B cell (primary cell): ENCODE measurements at regions not wholly inside any gene's neighbourhood (a gene's known extent, or its start where the extent isn't known, plus 50 kb on each side); places are given as distances from the start of the nearest gene placed in this dataset.

ENCODE experiments used
- ATAC-seq: fragments of 200-7000 bp; cut with Tn5 transposase; one replicate; pipeline ENCODE4 v1.10.0; 2021; ENCODE audit warnings: low read depth, mild to moderate bottlenecking, moderate number of reproducible peaks, moderate library complexity
- CTCF ChIA-PET: fragments of 350-600 bp; sonication (Branson Sonifier 250); formaldehyde crosslinking; loops from one replicate; lab custom pipeline; 2021; ENCODE audit warnings: antibody characterized with exemption, inconsistent platforms; lab: Charles Lee
- POLR2A ChIA-PET: fragments of 350-600 bp; sonication (Branson Sonifier 250); formaldehyde crosslinking; loops from one replicate; lab custom pipeline; 2021; ENCODE audit warnings: antibody characterized with exemption; lab: Charles Lee
- DNase-seq: peaks from one replicate; pipeline ENCODE4 v3.0.0; 2013
- H2AFZ ChIP-seq: 2 replicates; pipeline ENCODE4 v1.6.1; 2012; ENCODE audit warnings: mild to moderate bottlenecking, low read depth, low read length; ENCODE audit not compliant: insufficient read depth, poor library complexity, severe bottlenecking
- H3K27ac ChIP-seq, 2 donors: 1 replicate in 1 of 2; 2 replicates in 1 of 2; pipeline ENCODE4 v1.5.1; 2012 to 2013; ENCODE audit warnings: low read length in 2 of 2, mild to moderate bottlenecking in 2 of 2, moderate library complexity in 1 of 2
- H3K27me3 ChIP-seq, 4 experiments: fragments of 200-600 bp in 1 of 4; sonication (generic) in 1 of 4; replicated peaks in 1 of 4; 1 replicate in 2 of 4; 2 replicates in 2 of 4; pipeline versions ENCODE4 v1.6.1 to v1.7.0; 2013 to 2016; ENCODE audit warnings: low read length in 3 of 4, mild to moderate bottlenecking in 2 of 4, mixed read lengths in 1 of 4, moderate library complexity in 1 of 4; ENCODE audit not compliant: insufficient read depth in 4 of 4, control insufficient read depth in 3 of 4; ENCODE audit errors: control extremely low read depth in 1 of 4
- H3K36me3 ChIP-seq, 2 experiments: replicated peaks in 1 of 2; 1 replicate in 1 of 2; 2 replicates in 1 of 2; pipeline versions ENCODE4 v1.6.1 to v1.7.1; 2013; ENCODE audit warnings: low read length in 1 of 2; ENCODE audit not compliant: insufficient read depth in 2 of 2, control insufficient read depth in 1 of 2; ENCODE audit errors: control extremely low read depth in 1 of 2, extremely low read depth in 1 of 2
- H3K4me1 ChIP-seq, 2 donors: fragments of 200-600 bp in 1 of 2; sonication (generic) in 1 of 2; 1 replicate in 1 of 2; 2 replicates in 1 of 2; pipeline versions ENCODE4 v1.5.1 to v1.6.1; 2013 to 2017; ENCODE audit warnings: low read length in 2 of 2; ENCODE audit not compliant: control insufficient read depth in 2 of 2, insufficient read depth in 2 of 2
- H3K4me2 ChIP-seq: replicated peaks from 2 replicates; pipeline ENCODE3; 2012; ENCODE audit warnings: mild to moderate bottlenecking, low read depth, low read length; ENCODE audit not compliant: poor library complexity, severe bottlenecking
- H3K4me3 ChIP-seq, 5 experiments: fragments of 200-600 bp in 1 of 5; sonication (generic) in 1 of 5; 1 replicate in 3 of 5; 2 replicates in 2 of 5; pipeline versions ENCODE4 v1.5.1 to v1.7.0; 2011 to 2016; ENCODE audit warnings: low read length in 4 of 5, mild to moderate bottlenecking in 4 of 5, low read depth in 2 of 5, control low read depth in 1 of 5, moderate library complexity in 1 of 5; ENCODE audit not compliant: insufficient read depth in 1 of 5; ENCODE audit errors: control extremely low read depth in 1 of 5, extremely low read depth in 1 of 5
- H3K79me2 ChIP-seq: fragments of 200-600 bp; sonication (generic); one replicate; pipeline ENCODE4 v1.6.0; 2016; ENCODE audit warnings: low read length; ENCODE audit not compliant: control insufficient read depth, insufficient read depth
- H3K9ac ChIP-seq: fragments of 200-600 bp; sonication (generic); 2 replicates; pipeline ENCODE4 v1.6.1; 2017; ENCODE audit warnings: mild to moderate bottlenecking, low read length, moderate library complexity
- H3K9me3 ChIP-seq, 3 donors: one replicate each; pipeline versions ENCODE4 v1.6.1 to v1.7.1; 2013; ENCODE audit warnings: low read length in 2 of 3; ENCODE audit not compliant: control insufficient read depth in 2 of 3, insufficient read depth in 1 of 3; ENCODE audit errors: control extremely low read depth in 1 of 3
- H4K20me1 ChIP-seq: 2 replicates; pipeline ENCODE4 v1.6.0; 2012; ENCODE audit warnings: mild to moderate bottlenecking, low read length; ENCODE audit not compliant: insufficient read depth, control insufficient read depth, poor library complexity, severe bottlenecking
- H3K27ac Mint-ChIP-seq: one replicate; pipeline ENCODE4 v1.8.0; 2021; ENCODE audit warnings: mixed read lengths
- H3K27me3 Mint-ChIP-seq: one replicate; pipeline ENCODE4 v1.8.0; 2021; ENCODE audit warnings: mixed read lengths
- H3K4me1 Mint-ChIP-seq: one replicate; pipeline ENCODE4 v1.8.0; 2021; ENCODE audit warnings: mixed read lengths
- H3K4me3 Mint-ChIP-seq: one replicate; pipeline ENCODE4 v1.8.0; 2021; ENCODE audit warnings: mixed read lengths
- H3K9me3 Mint-ChIP-seq: one replicate; pipeline ENCODE4 v1.8.0; 2022; ENCODE audit warnings: mixed read lengths; ENCODE audit not compliant: insufficient read depth
- EZH2 ChIP-seq: IDR thresholded peaks from 2 replicates; pipeline ENCODE4 v1.6.1; 2012; ENCODE audit warnings: borderline replicate concordance, low read depth, mild to moderate bottlenecking, moderate library complexity, low read length; ENCODE audit not compliant: insufficient read depth, poor library complexity, severe bottlenecking
- WGBS: methylation state at CpG from one replicate; pipeline ENCODE4 v1.1.5; 2013; ENCODE audit warnings: missing lambda C conversion rate; ENCODE audit not compliant: insufficient coverage; 5-methylcytosine and 5-hydroxymethylcytosine counted together
- intact Hi-C: fragments of 100-400 bp; cut with micrococcal nuclease; formaldehyde crosslinking; loops from one replicate; pipeline ENCODE4 v1.10.0; 2022
- TF ChIP-seq, protein P1 (sequence below): fragments of 200-600 bp; IDR thresholded peaks from one replicate; pipeline ENCODE4 v1.8.0; 2022; ENCODE audit warnings: antibody characterized with exemption, mild to moderate bottlenecking

DNA sequence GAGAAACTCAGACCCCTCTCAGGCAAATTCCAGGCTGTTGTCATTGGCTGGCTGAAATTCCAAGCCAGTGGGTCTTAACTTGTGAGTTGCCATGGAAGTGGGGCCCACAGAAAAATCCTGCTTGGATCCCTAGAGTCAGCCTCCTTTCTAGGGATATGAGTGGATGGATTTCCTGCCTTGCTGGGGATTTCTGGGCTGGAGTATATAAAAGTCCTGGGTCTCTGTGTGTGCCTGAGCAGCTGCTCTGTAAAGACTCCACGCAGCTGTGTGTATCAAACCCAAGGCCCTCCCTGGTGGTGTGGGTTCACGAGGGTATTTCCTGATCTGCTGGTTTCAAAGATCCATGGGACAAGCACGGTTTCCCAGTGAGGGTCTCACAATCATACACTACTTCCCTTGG, 1077.1 kb downstream of the SLC16A7 start:
- WGBS = 40% methylated on average over 1 of the region's 3 CpGs
- TF ChIP-seq, protein P1, sequence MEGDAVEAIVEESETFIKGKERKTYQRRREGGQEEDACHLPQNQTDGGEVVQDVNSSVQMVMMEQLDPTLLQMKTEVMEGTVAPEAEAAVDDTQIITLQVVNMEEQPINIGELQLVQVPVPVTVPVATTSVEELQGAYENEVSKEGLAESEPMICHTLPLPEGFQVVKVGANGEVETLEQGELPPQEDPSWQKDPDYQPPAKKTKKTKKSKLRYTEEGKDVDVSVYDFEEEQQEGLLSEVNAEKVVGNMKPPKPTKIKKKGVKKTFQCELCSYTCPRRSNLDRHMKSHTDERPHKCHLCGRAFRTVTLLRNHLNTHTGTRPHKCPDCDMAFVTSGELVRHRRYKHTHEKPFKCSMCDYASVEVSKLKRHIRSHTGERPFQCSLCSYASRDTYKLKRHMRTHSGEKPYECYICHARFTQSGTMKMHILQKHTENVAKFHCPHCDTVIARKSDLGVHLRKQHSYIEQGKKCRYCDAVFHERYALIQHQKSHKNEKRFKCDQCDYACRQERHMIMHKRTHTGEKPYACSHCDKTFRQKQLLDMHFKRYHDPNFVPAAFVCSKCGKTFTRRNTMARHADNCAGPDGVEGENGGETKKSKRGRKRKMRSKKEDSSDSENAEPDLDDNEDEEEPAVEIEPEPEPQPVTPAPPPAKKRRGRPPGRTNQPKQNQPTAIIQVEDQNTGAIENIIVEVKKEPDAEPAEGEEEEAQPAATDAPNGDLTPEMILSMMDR = no peak
- TF ChIP-seq EZH2 = no peak
- H2AFZ ChIP-seq = no peak overlapping the region
- no peaks in the 10 kb centered on the region for H3K36me3 ChIP-seq
- H3K79me2 ChIP-seq = no peaks in the 10 kb centered on the region
- H3K4me1 ChIP-seq = no peaks in the 10 kb centered on the region
- H3K27me3 Mint-ChIP-seq = no peaks in the 10 kb centered on the region
- H3K27me3 ChIP-seq = no peaks in the 10 kb centered on the region
- POLR2A ChIA-PET = no interaction called here
- no peak overlapping the region for H3K9ac ChIP-seq
- no peak overlapping the region for H3K4me3 Mint-ChIP-seq
- H3K4me3 ChIP-seq = no peak overlapping the region
- no peak for DNase-seq
- no peak for ATAC-seq
- CTCF ChIA-PET = no interaction called here
- no peaks in the 10 kb centered on the region for H4K20me1 ChIP-seq
- peaks cover 0 to 16% (median 0%) of the 10 kb centered on the region in 3 donors for H3K9me3 ChIP-seq
- no peak overlapping the region for H3K4me2 ChIP-seq
- intact Hi-C loops = no loop called here
- H3K9me3 Mint-ChIP-seq = peaks cover 10% of the 10 kb centered on the region
- H3K27ac Mint-ChIP-seq = no peak overlapping the region
- H3K4me1 Mint-ChIP-seq = no peaks in the 10 kb centered on the region
- no peak overlapping the region for H3K27ac ChIP-seq

- Mint-ChIP-seq H3K4me1 (no peaks in the 10 kb centered on the region), H3K27ac (no peak overlapping the region), H3K9me3 (no peaks in the 10 kb centered on the region), H3K4me3 (no peak overlapping the region), H3K27me3 (no peaks in the 10 kb centered on the region)
- Histone ChIP-seq H3K27ac (no peak overlapping the region), H3K36me3 (no peaks in the 10 kb centered on the region), H3K4me2 (no peak overlapping the region), H3K4me3 (no peak overlapping the region), H4K20me1 (no peaks in the 10 kb centered on the region), H3K79me2 (no peaks in the 10 kb centered on the region), H3K4me1 (no peaks in the 10 kb centered on the region), H2AFZ (no peak overlapping the region), H3K9ac (no peak overlapping the region), H3K27me3 (no peaks in the 10 kb centered on the region), H3K9me3 (peaks cover 0 to 11% (median 0%) of the 10 kb centered on the region in 3 donors)
- intact Hi-C loops = no loop called here
- POLR2A ChIA-PET = no interaction called here
- 95% methylated on average over 6 of the region's 12 CpGs for WGBS
- DNase-seq = no peak
- TF ChIP-seq EZH2 = no peak
- TF ChIP-seq, protein P1 = no peak
- no peak for ATAC-seq
- CTCF ChIA-PET = no interaction called here
Measured at GRCh38 chr12:60684988-60685655, 1089.3 kb downstream of the SLC16A7 start.
